Inferior parietal cortex (tissue), 1 donor: ENCODE measurements at regions not wholly inside any gene's neighbourhood (a gene's known extent, or its start where the extent isn't known, plus 50 kb on each side); places are given as distances from the start of the nearest gene placed in this dataset.

Experiments used
- DNase-seq: peaks from one replicate; pipeline ENCODE4 v3.0.0-alpha.2; 2016; ENCODE audit errors: extremely low spot score

DNA sequence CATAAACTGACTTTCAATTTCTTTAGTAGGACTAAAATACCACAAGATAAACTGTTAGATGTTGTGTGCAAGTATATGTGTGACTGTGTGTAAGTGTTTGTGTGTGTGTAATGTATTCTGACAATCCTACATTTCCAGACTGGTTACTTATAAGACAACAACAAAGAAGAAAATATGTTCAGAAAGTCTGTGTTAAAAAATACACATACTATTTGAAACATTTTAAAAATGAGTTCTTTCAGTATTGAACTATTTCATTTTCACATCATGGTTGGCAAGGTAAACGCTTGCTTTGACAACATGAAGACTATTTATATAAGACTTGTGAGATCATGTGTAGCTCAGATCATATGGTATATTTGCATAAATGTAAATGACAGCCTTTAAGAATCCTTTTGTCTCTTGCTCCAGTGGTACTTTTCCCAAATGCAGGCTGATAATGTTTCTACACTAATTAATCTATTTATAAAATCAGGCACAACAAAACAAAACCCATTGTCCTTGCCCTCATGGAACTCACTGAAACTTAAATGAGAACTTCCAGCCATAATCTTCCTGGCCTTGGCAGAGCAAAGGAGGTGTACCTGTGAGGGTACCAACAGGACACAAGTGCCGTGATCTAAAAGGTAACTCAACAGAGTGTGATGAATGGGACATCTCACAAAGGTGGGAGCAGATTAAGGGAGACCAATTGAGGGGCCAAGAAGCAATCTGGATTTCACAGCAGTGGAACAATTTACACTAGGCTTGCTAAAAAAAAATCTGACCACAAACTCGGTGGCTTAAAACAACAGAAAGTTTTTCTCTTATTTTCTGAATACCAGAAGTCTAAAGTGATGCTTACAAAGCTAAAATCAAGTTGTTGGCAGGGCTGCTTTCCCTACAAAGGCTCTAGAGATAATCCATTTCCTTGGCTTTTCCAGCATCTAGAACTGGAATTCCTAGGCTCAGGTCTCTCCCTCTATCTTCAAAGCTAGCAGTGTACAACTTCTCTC, 349.0 kb downstream of the TBC1D4 start:
- DNase-seq, result no peak

DNA sequence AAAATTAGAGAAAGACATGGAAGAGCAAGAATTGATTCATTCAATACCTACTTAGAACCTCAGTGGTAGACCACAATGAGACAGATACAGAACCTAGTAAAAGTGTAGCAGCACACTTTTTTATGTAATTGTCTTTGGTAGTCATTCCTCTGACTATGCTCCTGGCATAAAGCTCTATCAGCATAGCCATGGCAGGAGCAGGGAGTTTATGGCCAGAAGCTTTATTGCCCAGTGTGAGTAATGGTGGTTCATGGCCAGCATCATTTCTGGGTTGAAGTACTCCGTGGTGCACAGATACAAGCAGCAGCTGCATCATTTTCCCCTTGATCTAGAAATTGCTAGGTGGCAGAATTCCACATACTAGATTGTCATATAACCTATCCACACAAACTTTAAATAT, 352.6 kb downstream of the TBC1D4 start:
- DNase-seq, result no peak

- no peak for DNase-seq
These were observed 357.6 kb downstream of the TBC1D4 start for GRCh38 chr13:75124415-75124814.

DNA sequence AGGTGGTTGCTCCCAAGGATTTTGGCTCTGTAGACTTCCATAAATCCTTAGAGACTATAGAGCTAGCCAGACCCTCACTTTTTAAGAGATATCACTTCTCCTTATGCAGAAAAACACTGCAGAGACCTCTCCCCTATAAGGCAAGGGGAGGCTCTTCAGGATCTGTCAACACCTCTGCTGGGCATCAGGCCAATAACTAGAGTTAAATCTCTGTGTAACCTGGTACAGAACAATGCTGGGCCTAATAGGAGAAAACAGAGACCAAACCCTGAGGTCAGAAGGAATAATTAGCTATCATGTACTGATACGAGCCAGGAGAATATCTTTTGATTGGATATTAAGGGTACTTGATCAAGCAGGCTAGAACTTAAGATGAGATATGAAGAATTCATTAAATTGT, 358.5 kb downstream of the TBC1D4 start:
- no peak for DNase-seq

DNA sequence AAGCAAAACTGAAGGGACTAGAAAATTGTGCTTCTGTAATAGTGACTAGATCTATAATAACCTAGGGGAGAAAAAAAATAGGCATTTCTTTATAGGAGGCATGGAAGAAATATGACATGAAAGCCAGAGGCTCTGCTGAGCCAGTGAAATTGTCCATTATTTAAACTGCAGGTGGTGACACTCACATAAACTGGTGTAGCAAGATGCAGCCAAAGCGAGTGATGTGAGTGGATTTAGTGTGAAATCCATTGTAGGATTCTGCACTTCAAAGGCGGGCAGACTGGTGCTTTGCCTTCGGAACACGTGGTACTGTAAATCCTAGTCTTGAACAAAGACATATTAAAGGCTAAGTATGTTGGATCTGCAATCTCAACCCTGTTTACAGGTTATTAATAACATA, 361.9 kb downstream of the TBC1D4 start:
- no peak for DNase-seq

DNA sequence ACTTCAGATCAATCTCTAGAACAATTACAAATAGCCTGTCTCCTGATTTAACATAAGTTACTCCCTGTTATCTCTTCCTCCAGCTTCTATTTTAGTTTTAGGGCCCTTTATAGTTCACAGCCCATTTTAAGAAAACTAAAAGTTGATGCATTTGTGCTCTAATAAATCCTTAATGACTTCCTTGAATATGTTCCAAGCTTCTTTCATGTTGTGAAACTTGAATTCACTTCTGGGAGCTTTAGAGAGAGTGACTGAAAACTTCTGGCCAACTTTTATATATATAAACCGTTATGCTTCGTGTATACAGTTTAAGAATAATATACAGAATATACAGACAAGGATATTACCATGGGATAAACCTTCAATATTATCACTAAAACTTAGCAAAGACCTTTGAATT, 366.8 kb downstream of the TBC1D4 start:
- DNase-seq, result no peak

DNA sequence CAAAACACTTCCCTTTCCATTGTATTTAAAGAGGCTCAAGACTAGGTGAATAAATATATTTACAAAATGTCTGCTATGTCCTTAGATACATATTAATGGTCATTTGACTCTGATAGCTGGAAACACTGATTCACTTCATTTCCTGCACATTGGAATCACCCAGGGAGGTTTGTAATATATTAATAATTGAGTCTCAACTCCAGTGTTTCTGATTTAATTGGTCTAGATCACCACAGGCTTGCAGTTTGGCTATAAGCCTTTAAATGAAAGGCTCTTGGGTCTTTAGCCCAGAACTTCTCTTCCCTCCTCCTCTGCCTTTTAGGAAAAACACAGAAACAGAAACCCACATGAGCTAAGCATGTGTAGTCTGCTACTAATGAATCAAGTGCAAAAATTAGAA, 378.0 kb downstream of the TBC1D4 start:
- no peak for DNase-seq

DNA sequence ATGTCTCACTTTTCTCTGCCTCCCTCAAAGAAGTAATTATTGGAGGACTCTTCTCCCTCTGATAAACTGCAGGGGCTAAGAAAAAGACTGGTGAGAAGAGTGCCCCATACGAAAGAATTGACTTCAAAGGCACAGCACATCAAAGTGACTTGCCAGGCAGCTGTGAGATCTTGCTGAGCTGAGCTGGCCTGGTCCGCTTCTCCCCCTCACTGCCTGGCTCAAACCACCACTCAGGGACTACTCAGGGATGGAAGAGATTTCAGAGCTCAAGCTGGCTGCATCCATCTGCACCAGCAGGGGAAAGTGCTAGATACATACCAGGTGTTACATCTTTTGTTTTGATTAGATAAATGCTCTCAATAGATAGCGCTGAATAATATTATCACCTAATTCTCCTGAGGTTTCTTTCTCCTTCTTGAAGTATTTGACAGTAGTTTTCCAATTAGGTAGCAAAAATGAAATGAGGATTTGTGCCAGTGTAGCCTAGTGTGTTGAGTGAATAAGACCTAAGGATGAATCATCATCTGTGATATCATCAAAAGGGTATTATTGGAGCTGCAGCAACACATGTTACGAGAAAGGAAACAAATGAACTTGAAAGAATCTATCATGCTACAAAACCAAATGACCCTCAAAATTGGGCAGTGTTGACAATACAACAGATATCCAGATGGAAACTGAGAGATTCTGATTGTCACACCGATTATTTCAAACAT, 379.8 kb downstream of the TBC1D4 start:
- DNase-seq, result no peak

DNA sequence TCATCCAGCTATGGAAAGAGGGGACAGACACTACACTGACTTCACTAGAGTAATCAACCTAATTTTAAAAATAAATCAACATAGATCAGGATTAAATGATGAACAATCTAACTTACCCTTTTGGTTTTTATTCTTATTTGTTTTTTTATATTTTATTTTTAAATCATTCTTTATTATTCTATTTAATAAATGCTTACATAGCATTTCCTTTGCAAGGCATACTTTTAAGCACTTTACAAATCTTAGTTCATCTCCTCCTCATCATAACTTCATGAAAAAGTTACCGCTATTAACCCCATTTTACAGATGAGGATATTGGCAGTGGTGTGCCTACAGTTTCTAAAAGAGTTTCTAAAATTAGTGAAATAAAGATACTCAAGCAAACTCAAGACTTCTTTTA, 380.6 kb downstream of the TBC1D4 start:
- no peak for DNase-seq

DNA sequence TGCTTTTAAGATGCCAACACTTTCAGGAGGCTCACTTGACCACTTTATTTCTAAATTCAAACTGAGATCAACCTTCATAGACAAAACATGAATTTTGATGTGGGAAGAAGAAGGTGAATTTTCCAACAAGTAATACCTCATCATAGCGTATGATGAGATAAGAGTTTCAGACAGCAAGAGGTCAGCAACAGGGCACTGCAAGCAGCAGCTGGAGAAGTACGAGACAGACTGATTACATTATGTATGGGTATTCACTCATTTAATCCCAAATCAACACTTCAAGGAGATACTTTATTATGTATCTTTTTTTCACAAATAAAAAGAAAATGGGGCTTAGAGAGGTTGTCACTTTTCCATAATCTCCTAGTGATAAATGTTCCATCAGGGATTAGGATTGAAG, 389.8 kb downstream of the TBC1D4 start:
- DNase-seq, result no peak

DNA sequence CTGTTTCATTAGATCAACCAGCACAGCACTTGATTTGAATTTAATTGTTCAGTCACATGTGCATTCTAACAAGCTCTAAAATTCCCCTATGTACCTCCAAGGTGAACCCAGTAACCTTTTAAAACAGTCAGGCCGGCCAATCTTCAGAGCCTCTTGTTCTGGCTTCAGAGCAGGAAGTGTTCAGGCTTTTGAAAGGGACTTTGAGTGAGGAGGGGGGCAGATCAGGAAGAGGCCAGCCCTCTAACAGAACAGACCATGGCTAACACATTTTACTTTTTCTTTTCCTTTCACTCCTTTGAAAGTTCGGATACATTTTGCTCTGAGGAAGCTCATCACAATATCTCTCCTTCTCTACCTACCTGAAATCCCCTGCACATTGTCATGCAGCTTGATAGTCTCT, 390.3 kb downstream of the TBC1D4 start:
- DNase-seq, result no peak

DNA sequence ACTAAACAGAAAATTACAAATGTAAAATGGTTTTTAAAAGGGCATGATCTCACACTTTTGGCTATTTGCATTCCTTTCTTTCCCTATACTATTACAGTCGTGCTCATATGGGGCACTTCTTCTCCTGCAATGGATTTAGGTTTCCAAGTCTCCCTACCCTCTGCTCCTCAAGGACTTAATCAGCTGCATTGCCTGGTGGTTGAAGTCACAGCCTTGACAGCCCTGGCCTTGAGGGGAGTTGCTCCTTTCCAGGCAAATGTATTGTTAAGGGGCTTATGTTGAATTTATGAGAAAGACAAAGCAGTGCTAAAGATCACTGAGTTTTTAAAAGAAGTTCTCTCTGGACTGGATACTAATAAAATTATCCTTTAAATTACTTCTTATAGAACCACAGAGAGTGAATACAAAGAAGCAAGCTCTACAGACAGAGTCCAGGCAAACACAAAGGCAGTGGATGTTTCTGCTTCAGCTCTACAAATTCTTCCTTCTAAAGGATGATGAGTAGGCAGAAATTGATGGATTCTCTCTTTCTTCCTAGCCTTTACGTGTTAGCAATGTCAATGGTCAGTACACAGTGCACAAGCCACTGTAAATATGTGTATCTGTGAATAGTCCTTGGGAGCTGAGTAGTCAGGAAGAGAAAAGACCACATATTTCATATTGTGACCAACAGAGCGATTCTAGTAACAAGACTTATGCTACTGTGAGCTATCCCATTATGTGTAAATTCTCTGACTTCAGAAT, 390.9 kb downstream of the TBC1D4 start:
- DNase-seq, result no peak

GRCh38 chr13:75088915-75089314, 393.1 kb downstream of the TBC1D4 start:
- no peak for DNase-seq

DNA sequence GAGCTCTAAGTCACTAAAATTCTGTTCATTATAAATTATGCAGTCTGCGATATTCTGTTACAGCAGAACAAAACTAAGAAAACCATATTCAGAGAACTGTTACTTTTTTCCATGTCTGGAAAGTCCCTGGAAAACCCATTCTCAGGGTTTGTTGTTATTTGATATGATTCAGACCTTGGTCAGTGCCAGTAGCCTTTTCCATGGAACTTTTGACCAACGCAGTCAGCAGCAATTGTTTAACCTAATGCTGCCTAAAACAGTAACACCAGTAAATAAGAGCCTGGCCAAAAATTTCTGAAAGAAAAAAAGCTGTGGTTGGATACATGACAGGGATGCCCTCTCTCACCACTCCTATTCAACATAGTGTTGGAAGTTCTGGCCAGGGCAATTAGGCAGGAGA, 402.7 kb downstream of the TBC1D4 start:
- DNase-seq, result no peak

- DNase-seq, result no peak
These were observed 405.5 kb downstream of the TBC1D4 start for GRCh38 chr13:75076476-75076875.

GRCh38 chr13:75073786-75074185, 408.2 kb downstream of the TBC1D4 start:
- DNase-seq, result no peak

GRCh38 chr13:75072891-75073290, 409.1 kb downstream of the TBC1D4 start:
- DNase-seq, result no peak

- no peak for DNase-seq
These were observed 409.6 kb downstream of the TBC1D4 start for GRCh38 chr13:75072368-75072767.

DNA sequence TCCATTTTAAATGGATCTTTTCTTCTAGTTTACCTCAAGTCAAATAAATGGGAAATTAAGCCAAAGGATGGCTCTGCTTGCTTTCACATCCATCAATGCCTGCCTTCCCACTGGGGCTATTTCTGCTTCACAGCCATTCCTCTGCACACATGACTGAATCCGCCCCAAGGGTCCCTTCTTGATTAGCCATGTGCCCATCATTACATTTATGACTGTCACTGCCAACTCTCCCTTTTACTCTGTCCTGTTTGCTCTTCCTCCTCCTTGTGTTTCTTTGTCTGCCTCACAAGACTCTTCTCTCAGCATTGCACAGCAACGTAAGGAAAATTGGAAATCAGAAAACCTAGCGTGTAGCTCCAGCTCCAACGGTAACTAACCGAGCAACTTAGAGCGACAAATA, 410.2 kb downstream of the TBC1D4 start:
- DNase-seq, result no peak

GRCh38 chr13:75071395-75071794, 410.6 kb downstream of the TBC1D4 start:
- no peak for DNase-seq

- no peak for DNase-seq
These were observed 420.1 kb downstream of the TBC1D4 start for GRCh38 chr13:75061909-75062308.

DNA sequence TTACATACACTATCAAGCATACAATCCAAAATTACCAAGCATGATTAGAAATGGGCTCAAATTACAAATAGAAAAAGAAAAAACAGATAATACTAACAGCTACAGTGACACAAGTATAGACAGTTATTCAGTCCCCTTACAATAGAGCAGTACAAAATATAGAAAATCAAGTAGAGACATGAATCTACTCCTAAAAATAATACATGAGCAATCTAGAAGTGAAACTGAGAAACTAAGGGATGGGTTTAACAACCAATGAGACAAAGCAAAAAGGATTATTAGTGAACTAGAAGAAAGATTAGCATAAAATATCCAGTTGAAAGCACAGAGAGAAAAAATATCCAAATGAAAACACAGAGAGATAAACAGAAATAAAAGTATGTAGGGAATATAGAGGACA, 426.7 kb downstream of the TBC1D4 start:
- DNase-seq, result no peak
